ENCODE measurements at regions not wholly inside any gene's neighbourhood (a gene's known extent, or its start where the extent isn't known, plus 50 kb on each side); places are given as distances from the start of the nearest gene placed in this dataset.

DNA sequence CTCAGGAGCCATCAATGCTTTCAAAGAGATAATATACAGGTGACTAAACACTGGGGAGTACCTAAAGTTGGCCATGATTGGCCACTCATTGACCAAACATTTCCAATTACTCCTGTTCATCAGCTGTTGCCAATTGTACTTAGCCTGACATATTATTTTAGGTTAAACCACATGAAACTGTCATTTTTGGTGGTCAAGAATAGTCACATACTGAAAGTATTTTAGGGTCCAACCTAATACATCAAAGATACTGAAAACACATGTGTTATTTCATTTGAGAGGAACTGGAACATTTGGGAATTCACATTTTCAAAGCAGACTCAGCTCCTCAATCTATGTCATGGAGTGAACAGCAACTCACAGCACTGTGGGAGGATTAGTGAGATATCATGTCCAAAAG, 63.9 kb upstream of the KCNA5 start (continued):
- TF ChIP-seq, protein P1, sequence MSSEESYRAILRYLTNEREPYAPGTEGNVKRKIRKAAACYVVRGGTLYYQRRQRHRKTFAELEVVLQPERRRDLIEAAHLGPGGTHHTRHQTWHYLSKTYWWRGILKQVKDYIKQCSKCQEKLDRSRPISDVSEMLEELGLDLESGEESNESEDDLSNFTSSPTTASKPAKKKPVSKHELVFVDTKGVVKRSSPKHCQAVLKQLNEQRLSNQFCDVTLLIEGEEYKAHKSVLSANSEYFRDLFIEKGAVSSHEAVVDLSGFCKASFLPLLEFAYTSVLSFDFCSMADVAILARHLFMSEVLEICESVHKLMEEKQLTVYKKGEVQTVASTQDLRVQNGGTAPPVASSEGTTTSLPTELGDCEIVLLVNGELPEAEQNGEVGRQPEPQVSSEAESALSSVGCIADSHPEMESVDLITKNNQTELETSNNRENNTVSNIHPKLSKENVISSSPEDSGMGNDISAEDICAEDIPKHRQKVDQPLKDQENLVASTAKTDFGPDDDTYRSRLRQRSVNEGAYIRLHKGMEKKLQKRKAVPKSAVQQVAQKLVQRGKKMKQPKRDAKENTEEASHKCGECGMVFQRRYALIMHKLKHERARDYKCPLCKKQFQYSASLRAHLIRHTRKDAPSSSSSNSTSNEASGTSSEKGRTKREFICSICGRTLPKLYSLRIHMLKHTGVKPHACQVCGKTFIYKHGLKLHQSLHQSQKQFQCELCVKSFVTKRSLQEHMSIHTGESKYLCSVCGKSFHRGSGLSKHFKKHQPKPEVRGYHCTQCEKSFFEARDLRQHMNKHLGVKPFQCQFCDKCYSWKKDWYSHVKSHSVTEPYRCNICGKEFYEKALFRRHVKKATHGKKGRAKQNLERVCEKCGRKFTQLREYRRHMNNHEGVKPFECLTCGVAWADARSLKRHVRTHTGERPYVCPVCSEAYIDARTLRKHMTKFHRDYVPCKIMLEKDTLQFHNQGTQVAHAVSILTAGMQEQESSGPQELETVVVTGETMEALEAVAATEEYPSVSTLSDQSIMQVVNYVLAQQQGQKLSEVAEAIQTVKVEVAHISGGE (CRISPR knock-in tag; IDR thresholded peaks at IDR 0.05) = no peak
- peak; percentile 21 for TF ChIP-seq MEF2B (IDR thresholded peaks at IDR 0.05; ENCODE audit: partially characterized antibody, poor library complexity, severe bottlenecking)
- peak; percentile 86 for TF ChIP-seq RUNX3 (IDR thresholded peaks at IDR 0.05; ENCODE audit: low read length)
- TF ChIP-seq BHLHE40 (IDR thresholded peaks at IDR 0.05; ENCODE audit: borderline replicate concordance in 1 of 2, low read depth in 2 of 2, low read length in 1 of 2) = peak; percentile 26 to 50; a peak in 1 of 4 replicates
- no peak for TF ChIP-seq ZSCAN29 (IDR thresholded peaks at IDR 0.05)
- TF ChIP-seq RFX5 (IDR thresholded peaks at IDR 0.05; ENCODE audit: low read depth, low read length) = peak; percentile 94
- TF ChIP-seq TCF7 (IDR thresholded peaks at IDR 0.05; ENCODE audit: borderline replicate concordance) = 0 out of 2 replicates have a peak, but pooled peaks have one; percentile 36
- TF ChIP-seq ZNF207 (IDR thresholded peaks at IDR 0.05; ENCODE audit: borderline replicate concordance) = no peak
- no peak for TF ChIP-seq NR2F1 (conservative IDR thresholded peaks at IDR 0.05)
- TF ChIP-seq MEF2A (IDR thresholded peaks at IDR 0.05; ENCODE audit: insufficient read depth, low read depth, low read length) = peak; percentile 70; the same call in 1 of the 2 replicates
- 0 out of 2 replicates have a peak, but pooled peaks have one; percentile 44 for TF ChIP-seq FOXM1 (IDR thresholded peaks at IDR 0.05; ENCODE audit: low read depth, low read length)

DNA sequence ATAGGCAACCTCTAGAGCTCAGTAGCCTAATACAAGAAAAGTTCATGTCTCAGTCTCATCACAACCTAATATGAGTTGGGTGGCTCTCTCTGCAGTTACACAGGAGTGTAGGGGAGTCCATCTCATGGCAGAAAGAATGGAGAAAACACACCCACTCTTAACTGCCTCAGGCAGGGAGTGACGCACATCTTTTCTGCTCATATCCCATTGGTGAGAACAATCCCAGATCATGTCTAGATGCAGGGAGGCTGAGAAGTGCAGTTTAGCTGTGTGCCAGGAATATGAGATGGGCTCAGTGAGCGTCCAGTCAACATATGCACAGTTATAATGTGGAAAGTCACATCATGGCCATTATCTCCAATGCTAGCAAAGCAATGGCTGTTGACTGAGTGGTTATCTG, 59.3 kb upstream of the KCNA5 start:
- CTCF ChIA-PET = interaction anchor here (9.5 kb wide), 1 partner anchor 128 kb away, joined by 70 read pairs; no protein-coding TSS in a partner anchor
- TF ChIP-seq SIX5 (IDR thresholded peaks at IDR 0.05; ENCODE audit: low read depth, low read length, severe bottlenecking) (no peak), PAX5 (IDR thresholded peaks at IDR 0.05; ENCODE audit: borderline replicate concordance, low read depth, low read length) (no peak), POLR2AphosphoS2 (IDR thresholded peaks at IDR 0.05; ENCODE audit: low read depth, low read length) (no peak), SMAD1 (IDR thresholded peaks at IDR 0.05; ENCODE audit: low read depth, partially characterized antibody) (no peak), CHD4 (IDR thresholded peaks at IDR 0.05) (no peak), NRF1 (conservative IDR thresholded peaks at IDR 0.05; ENCODE audit: low read depth, low read length) (no peak), ETV6 (conservative IDR thresholded peaks at IDR 0.05 in 1 of 2, IDR thresholded peaks at IDR 0.05 in 1 of 2; ENCODE audit: borderline replicate concordance in 1 of 2, low read depth in 1 of 2) (no peak)
- TF ChIP-seq, protein P1 (CRISPR knock-in tag; IDR thresholded peaks at IDR 0.05) = no peak

More for the DNA sequence above, 59.3 kb upstream of the KCNA5 start:
- in situ Hi-C loops (cut with MboI) = no loop called here
- Histone ChIP-seq H3K27me3 (replicated peaks in 1 of 2; ENCODE audit: control insufficient read depth in 2 of 2, insufficient read depth in 2 of 2, low read length in 1 of 2) (no peaks in the 10 kb centered on the region; a peak in 2 of 4 replicates), H3K27ac (ENCODE audit: control insufficient read depth, insufficient read depth) (no peak overlapping the region), H3K79me2 (ENCODE audit: control insufficient read depth, insufficient read depth, low read length) (no peaks in the 10 kb centered on the region), H2AFZ (ENCODE audit: control insufficient read depth, low read depth, low read length) (no peak overlapping the region), H3K9ac (ENCODE audit: control insufficient read depth, insufficient read depth, low read length) (no peak overlapping the region), H3K4me2 (ENCODE audit: control insufficient read depth, insufficient read depth) (no peak overlapping the region), H3K4me3 (no peak overlapping the region), H4K20me1 (ENCODE audit: control insufficient read depth, insufficient read depth) (no peaks in the 10 kb centered on the region), H3K36me3 (ENCODE audit: control insufficient read depth in 2 of 2, insufficient read depth in 2 of 2, low read length in 1 of 2) (no peaks in the 10 kb centered on the region), H3K4me1 (ENCODE audit: control insufficient read depth, insufficient read depth, low read length) (peaks cover 6% of the 10 kb centered on the region), H3K9me3 (replicated peaks; ENCODE audit: control insufficient read depth, insufficient read depth, low read length) (no peaks in the 10 kb centered on the region; the same call in 2 of the 3 replicates)
- ATAC-seq (no peak), DNase-seq (ENCODE audit: low read depth, low spot score) (no peak), FAIRE-seq (no peak)
- intact Hi-C loops (cut with micrococcal nuclease; ENCODE audit: unreplicated experiment) = no loop called here
- SMC1A ChIA-PET (ENCODE audit: uncharacterized antibody, unreplicated experiment) = no interaction called here
- 50% methylated on average over 2 of the region's 2 CpGs for WGBS (ENCODE audit: insufficient coverage, insufficient replicate concordance, low lambda C conversion rate, missing lambda C conversion rate)
- RAD21 ChIA-PET (ENCODE audit: unreplicated experiment) = no interaction called here
- POLR2A ChIA-PET = no interaction called here
- no TSS peak for BruUV-seq (replicated peaks)

Measured in GM12878 (cell line).